ENCODE measurements at regions not wholly inside any gene's neighbourhood (a gene's known extent, or its start where the extent isn't known, plus 50 kb on each side); places are given as distances from the start of the nearest gene placed in this dataset.
"Not testable (repeated sequence)": the region's sequence is repeated elsewhere in the genome, so short reads cannot be mapped to it uniquely, and the experiment has no call there.

- no peak for DNase-seq (ENCODE audit: low read depth)
These were observed 166.3 kb downstream of the PHLDA1 start for GRCh38 chr12:75865315-75865714.

- no peak for DNase-seq (ENCODE audit: low read depth)
These were observed 167.4 kb downstream of the PHLDA1 start for GRCh38 chr12:75864161-75864560.

- DNase-seq (ENCODE audit: low read depth): no peak
These were observed 168.0 kb downstream of the PHLDA1 start for GRCh38 chr12:75863533-75863932.

GRCh38 chr12:75862692-75863471, 168.7 kb downstream of the PHLDA1 start:
- DNase-seq (ENCODE audit: low read depth): no peak

GRCh38 chr12:75859868-75860267, 171.7 kb downstream of the PHLDA1 start:
- DNase-seq (ENCODE audit: low read depth): no peak

- DNase-seq (ENCODE audit: low read depth): no peak
These were observed 175.3 kb downstream of the PHLDA1 start for GRCh38 chr12:75856235-75856634.

GRCh38 chr12:75855360-75855759, 176.2 kb downstream of the PHLDA1 start:
- no peak for DNase-seq (ENCODE audit: low read depth)

GRCh38 chr12:75854681-75855309, 176.8 kb downstream of the PHLDA1 start:
- no peak for DNase-seq (ENCODE audit: low read depth)

GRCh38 chr12:75854137-75854536, 177.4 kb downstream of the PHLDA1 start:
- not testable (repeated sequence) for DNase-seq (ENCODE audit: low read depth)

GRCh38 chr12:75853626-75854025, 177.9 kb downstream of the PHLDA1 start:
- DNase-seq (ENCODE audit: low read depth): no peak

- DNase-seq (ENCODE audit: low read depth): no peak
These were observed 178.6 kb downstream of the PHLDA1 start for GRCh38 chr12:75852956-75853355.

- no peak for DNase-seq (ENCODE audit: low read depth)
These were observed 179.4 kb downstream of the PHLDA1 start for GRCh38 chr12:75852143-75852542.

GRCh38 chr12:75850721-75851462, 180.7 kb downstream of the PHLDA1 start:
- DNase-seq (ENCODE audit: low read depth): no peak

- DNase-seq (ENCODE audit: low read depth): no peak
These were observed 182.6 kb downstream of the PHLDA1 start for GRCh38 chr12:75848961-75849360.

- no peak for DNase-seq (ENCODE audit: low read depth)
These were observed 183.1 kb downstream of the PHLDA1 start for GRCh38 chr12:75848431-75848925.

GRCh38 chr12:75846102-75846501, 185.5 kb downstream of the PHLDA1 start:
- no peak for DNase-seq (ENCODE audit: low read depth)

GRCh38 chr12:75844985-75845384, 186.6 kb downstream of the PHLDA1 start:
- DNase-seq (ENCODE audit: low read depth): no peak

- DNase-seq (ENCODE audit: low read depth): no peak
These were observed 187.4 kb downstream of the PHLDA1 start for GRCh38 chr12:75844049-75844770.

- DNase-seq (ENCODE audit: low read depth): no peak
These were observed 189.5 kb downstream of the PHLDA1 start for GRCh38 chr12:75842090-75842489.

GRCh38 chr12:75840994-75841355, 190.6 kb downstream of the PHLDA1 start:
- no peak for DNase-seq (ENCODE audit: low read depth)

- no peak for DNase-seq (ENCODE audit: low read depth)
These were observed 193.3 kb downstream of the PHLDA1 start for GRCh38 chr12:75838309-75838708.

- no peak for DNase-seq (ENCODE audit: low read depth)
These were observed 193.9 kb downstream of the PHLDA1 start for GRCh38 chr12:75837700-75838099.

Data from stimulated activated CD4-positive, alpha-beta T cell treated with anti-CD3 and anti-CD28 coated beads, Interleukin-2, amount 100 ng/mL, for 4 hours (primary cell).